ENCODE measurements at regions not wholly inside any gene's neighbourhood (a gene's known extent, or its start where the extent isn't known, plus 50 kb on each side); places are given as distances from the start of the nearest gene placed in this dataset.

- no peak for TF ChIP-seq POLR2AphosphoS5 (IDR thresholded peaks at IDR 0.05)
- no peak for TF ChIP-seq CTCF (IDR thresholded peaks at IDR 0.05)
Measured at GRCh38 chr20:40189621-40190020, 499.4 kb downstream of the MAFB start.

Data from stomach (tissue), 4 donors.